Nephron (organoid): ENCODE measurements at regions not wholly inside any gene's neighbourhood (a gene's known extent, or its start where the extent isn't known, plus 50 kb on each side); places are given as distances from the start of the nearest gene placed in this dataset.
"Not testable (repeated sequence)": the region's sequence is repeated elsewhere in the genome, so short reads cannot be mapped to it uniquely, and the experiment has no call there.

Experiments used
- H3K27ac Mint-ChIP-seq, 3 experiments: 2 replicates each; pipeline ENCODE4 v1.8.0; 2020; ENCODE audit warnings: mixed read lengths in 3 of 3, mild to moderate bottlenecking in 2 of 3, moderate library complexity in 1 of 3
- H3K27me3 Mint-ChIP-seq: 2 replicates; pipeline ENCODE4 v1.8.0; 2021; ENCODE audit warnings: low read depth, mild to moderate bottlenecking, moderate library complexity, mixed read lengths
- H3K36me3 Mint-ChIP-seq: 2 replicates; pipeline ENCODE4 v1.8.0; 2020; ENCODE audit warnings: low read depth, mixed read lengths
- H3K4me1 Mint-ChIP-seq: 2 replicates; pipeline ENCODE4 v1.8.0; 2020; ENCODE audit warnings: mixed read lengths
- H3K4me3 Mint-ChIP-seq, 3 experiments: 2 replicates each; pipeline ENCODE4 v1.8.0; 2020; ENCODE audit warnings: mild to moderate bottlenecking in 3 of 3, mixed read lengths in 3 of 3, moderate library complexity in 2 of 3
- H3K9me3 Mint-ChIP-seq: 2 replicates; pipeline ENCODE4 v1.8.0; 2020; ENCODE audit warnings: mixed read lengths
- CTCF ChIP-seq, 3 experiments: fragments of 200-600 bp; sonication (generic); IDR thresholded peaks; one replicate each; pipeline ENCODE4 v1.5.0; 2021; ENCODE audit warnings: antibody characterized with exemption in 3 of 3; ENCODE audit not compliant: unreplicated experiment in 3 of 3

- no peaks in the 10 kb centered on the region for H3K27me3 Mint-ChIP-seq
- no peaks in the 10 kb centered on the region for H3K9me3 Mint-ChIP-seq
- H3K36me3 Mint-ChIP-seq = no peaks in the 10 kb centered on the region
- H3K27ac Mint-ChIP-seq = no peak overlapping the region
- H3K4me3 Mint-ChIP-seq = no peak overlapping the region
- TF ChIP-seq CTCF (IDR thresholded peaks at IDR 0.05; ENCODE audit: unreplicated experiment in 3 of 3) = no peak
- peaks cover 8% of the 10 kb centered on the region for H3K4me1 Mint-ChIP-seq
Measured at GRCh38 chr13:82963226-82964099, 918.8 kb downstream of the SLITRK1 start.

GRCh38 chr13:82962397-82962796 is 919.9 kb downstream of the SLITRK1 start:
- Mint-ChIP-seq H3K4me1 (peaks cover 8% of the 10 kb centered on the region), H3K27me3 (no peaks in the 10 kb centered on the region), H3K27ac (peak overlapping the region; percentile 1 to 74 (median 55)), H3K4me3 (no peak overlapping the region), H3K36me3 (no peaks in the 10 kb centered on the region), H3K9me3 (no peaks in the 10 kb centered on the region)
- no peak for TF ChIP-seq CTCF (IDR thresholded peaks at IDR 0.05; ENCODE audit: unreplicated experiment in 3 of 3)

GRCh38 chr13:82961757-82962156 is 920.5 kb downstream of the SLITRK1 start:
- Mint-ChIP-seq H3K4me1 (peaks cover 8% of the 10 kb centered on the region), H3K27me3 (no peaks in the 10 kb centered on the region), H3K4me3 (no peak overlapping the region), H3K9me3 (peaks cover 3% of the 10 kb centered on the region), H3K27ac (peak overlapping the region in 1 of 3 experiments; percentile 74), H3K36me3 (no peaks in the 10 kb centered on the region)
- no peak for TF ChIP-seq CTCF (IDR thresholded peaks at IDR 0.05; ENCODE audit: unreplicated experiment in 3 of 3)

GRCh38 chr13:82952336-82952735 is 929.9 kb downstream of the SLITRK1 start:
- not testable (repeated sequence) for H3K27ac Mint-ChIP-seq, H3K4me3 Mint-ChIP-seq, H3K36me3 Mint-ChIP-seq, H3K4me1 Mint-ChIP-seq
- peaks cover 17% of the 10 kb centered on the region for H3K27me3 Mint-ChIP-seq
- peaks cover 16% of the 10 kb centered on the region for H3K9me3 Mint-ChIP-seq

- H3K27me3 Mint-ChIP-seq = peaks cover 4% of the 10 kb centered on the region
- no peak overlapping the region for H3K4me3 Mint-ChIP-seq
- no peak overlapping the region for H3K27ac Mint-ChIP-seq
- H3K36me3 Mint-ChIP-seq = no peaks in the 10 kb centered on the region
- H3K4me1 Mint-ChIP-seq = no peaks in the 10 kb centered on the region
- TF ChIP-seq CTCF (IDR thresholded peaks at IDR 0.05; ENCODE audit: unreplicated experiment in 3 of 3) = no peak
- H3K9me3 Mint-ChIP-seq = no peaks in the 10 kb centered on the region
Measured at GRCh38 chr13:82947683-82948082, 934.6 kb downstream of the SLITRK1 start.

- H3K4me3 Mint-ChIP-seq = no peak overlapping the region
- no peak for TF ChIP-seq CTCF (IDR thresholded peaks at IDR 0.05; ENCODE audit: unreplicated experiment in 3 of 3)
- H3K4me1 Mint-ChIP-seq = no peaks in the 10 kb centered on the region
Measured at GRCh38 chr13:82947191-82947621, 935.1 kb downstream of the SLITRK1 start.

More at GRCh38 chr13:82947191-82947621, 935.1 kb downstream of the SLITRK1 start:
- Mint-ChIP-seq H3K27ac (no peak overlapping the region), H3K27me3 (peaks cover 2% of the 10 kb centered on the region), H3K36me3 (no peaks in the 10 kb centered on the region), H3K9me3 (no peaks in the 10 kb centered on the region)
